GM18951 (cell line): ENCODE measurements at regions not wholly inside any gene's neighbourhood (a gene's known extent, or its start where the extent isn't known, plus 50 kb on each side); places are given as distances from the start of the nearest gene placed in this dataset.
"Not testable (repeated sequence)": the region's sequence is repeated elsewhere in the genome, so short reads cannot be mapped to it uniquely, and the experiment has no call there.

Experiments
- POLR2A ChIP-seq: IDR thresholded peaks from 4 replicates; pipeline ENCODE4 v1.6.1; 2011; ENCODE audit warnings: mild to moderate bottlenecking; ENCODE audit not compliant: insufficient read length, insufficient read depth; ENCODE audit errors: extremely low read depth
- in situ Hi-C: fragments of 300-500 bp; cut with MboI; formaldehyde crosslinking; loops from one replicate; pipeline ENCODE4 v1.12.0; 2022; ENCODE audit warnings: low sequenced_read_pairs, mixed read lengths, inconsistent platforms; ENCODE audit not compliant: unreplicated experiment

DNA sequence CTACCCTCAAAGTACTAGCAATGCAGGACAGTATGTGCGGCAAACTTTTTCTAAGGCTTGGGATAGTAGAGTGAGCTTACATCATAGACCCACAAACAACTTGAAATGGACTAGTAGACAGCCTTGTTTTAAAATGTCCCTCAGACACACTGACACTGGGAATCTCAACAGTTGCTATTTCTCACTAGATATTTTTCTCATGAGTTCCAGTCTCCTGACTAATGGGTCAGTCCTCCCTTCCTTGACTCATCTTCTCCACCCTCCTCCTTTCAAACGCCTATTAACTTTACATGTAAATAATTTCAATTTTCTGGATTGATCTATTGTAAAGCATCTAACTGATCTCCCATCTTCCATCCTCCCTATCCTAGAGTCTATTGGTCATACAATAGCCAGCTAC, 308.3 kb upstream of the PREP start:
- TF ChIP-seq POLR2A, result no peak
- in situ Hi-C loops, result no loop called here

DNA sequence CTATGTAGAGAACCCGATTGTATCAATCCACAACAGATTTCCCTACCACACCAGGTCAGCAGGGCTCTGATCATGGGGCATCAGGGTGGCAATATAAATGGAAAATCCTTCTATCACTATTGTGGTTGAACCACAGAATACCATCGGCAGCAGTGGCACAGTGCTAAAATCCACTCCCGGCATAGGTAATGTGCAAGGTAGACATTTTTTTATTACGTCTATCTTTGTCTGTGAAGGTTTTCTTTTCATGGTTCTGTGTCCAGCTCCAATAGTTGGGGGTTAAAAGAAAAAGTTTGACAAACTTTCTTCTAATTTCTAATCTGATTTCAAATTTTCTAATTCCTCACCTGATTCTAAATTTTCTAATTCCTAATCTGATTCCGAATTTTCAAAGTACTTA, 302.7 kb upstream of the PREP start:
- TF ChIP-seq POLR2A, result no peak
- in situ Hi-C loops, result no loop called here

DNA sequence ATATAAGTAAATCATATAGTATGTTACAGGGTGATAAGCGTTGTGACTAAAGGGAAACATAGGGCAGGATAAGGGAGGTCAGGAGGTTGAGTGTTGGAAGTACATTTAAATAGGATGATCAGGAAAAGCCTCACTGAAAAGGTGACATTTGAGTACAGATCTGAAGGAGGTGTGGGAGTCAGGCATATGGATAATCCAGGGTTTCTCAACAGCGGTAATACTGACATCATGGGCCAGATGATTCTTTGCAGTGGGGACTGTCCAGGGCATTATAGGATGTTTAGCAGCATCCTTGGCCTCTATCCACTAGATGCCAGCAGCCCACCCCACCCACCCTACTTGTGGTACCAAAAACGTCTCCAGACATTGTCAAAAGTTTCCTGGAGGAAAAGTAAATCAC, 292.6 kb upstream of the PREP start:
- no peak for TF ChIP-seq POLR2A
- in situ Hi-C loops, result no loop called here

DNA sequence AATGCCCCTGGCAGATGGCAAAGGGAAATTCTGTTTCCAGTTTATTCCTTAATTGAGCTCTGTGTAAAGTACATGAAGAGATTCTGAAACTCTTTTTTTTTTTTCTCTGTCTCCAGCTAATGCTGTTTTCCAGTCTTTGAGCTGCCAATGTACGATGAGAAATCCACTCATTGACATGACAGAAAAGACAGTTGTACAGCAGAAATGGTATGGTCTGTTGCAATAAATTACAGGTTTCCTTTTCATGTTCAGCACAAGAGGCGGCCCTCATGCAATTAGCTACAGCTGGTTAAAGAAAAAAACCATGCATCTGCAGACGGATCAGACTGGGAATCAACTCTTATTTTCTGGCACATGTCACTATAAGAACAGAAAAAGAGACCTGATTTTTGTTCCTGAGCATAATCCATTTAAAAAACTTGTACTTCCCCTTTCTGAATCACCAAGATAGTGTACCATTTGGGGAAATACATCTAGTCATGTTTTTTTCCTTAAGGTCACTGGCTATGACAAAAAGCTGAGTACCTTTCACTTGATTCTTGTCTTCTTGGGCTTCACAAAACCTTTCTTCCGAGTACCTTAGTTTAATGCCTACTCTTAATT, 289.8 kb upstream of the PREP start:
- in situ Hi-C loops, result no loop called here
- no peak for TF ChIP-seq POLR2A

DNA sequence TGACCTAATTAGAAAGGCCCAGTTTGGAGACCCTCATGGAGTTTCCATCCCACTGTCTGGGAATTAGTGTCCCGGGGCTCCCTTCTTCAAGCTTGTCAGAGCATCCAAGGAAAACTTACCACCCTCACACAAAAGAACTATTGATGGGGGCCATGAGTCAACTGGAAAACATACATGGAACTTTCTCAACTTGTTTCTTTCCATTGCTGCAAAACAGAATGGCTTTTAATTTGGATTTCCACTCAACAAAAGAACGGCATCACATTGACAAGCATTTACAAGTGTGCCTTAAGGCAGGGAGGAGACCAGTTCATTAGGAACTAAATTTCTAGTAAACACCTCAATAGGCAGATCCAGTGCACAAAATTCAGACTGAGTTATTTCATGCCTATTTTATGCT, 289.1 kb upstream of the PREP start:
- TF ChIP-seq POLR2A, result no peak
- in situ Hi-C loops, result no loop called here

DNA sequence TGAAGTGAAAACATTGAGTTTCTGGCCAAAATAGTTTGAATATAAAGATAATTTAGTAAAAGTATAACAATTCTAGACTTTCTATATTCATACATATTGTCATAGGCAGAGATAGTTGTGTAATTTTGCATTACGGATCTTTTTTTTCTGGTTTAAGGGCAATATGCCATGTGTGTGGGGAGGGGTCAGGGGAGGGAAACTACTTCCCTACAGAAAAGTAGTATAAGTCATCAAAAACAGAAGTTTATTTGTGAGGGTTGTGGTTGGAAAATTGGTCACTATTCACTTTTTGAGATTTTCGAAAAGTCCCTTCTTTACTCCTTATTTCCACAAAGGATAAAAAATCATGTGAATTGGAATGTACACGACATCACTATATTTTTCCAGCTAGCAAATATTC, 288.2 kb upstream of the PREP start:
- in situ Hi-C loops, result no loop called here
- TF ChIP-seq POLR2A, result no peak

DNA sequence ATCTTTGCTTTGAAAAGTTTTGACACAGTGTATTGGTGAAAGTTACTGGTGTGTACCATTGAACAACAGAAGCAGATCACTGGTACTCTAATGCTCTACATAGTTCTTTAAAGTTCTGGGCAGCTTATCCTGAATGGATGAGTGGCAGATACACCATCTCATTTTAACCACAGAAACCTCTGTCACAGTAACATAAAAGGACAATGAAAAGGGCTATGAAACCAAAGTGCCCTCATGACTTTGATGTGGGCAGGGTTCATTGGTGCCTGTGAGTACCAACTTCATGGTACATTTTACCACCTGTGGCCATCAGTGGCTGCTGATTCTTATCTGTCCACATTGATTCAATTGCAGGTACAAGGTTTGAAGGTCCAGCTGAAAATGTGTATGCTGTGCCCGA, 285.7 kb upstream of the PREP start:
- TF ChIP-seq POLR2A, result no peak
- in situ Hi-C loops, result no loop called here

DNA sequence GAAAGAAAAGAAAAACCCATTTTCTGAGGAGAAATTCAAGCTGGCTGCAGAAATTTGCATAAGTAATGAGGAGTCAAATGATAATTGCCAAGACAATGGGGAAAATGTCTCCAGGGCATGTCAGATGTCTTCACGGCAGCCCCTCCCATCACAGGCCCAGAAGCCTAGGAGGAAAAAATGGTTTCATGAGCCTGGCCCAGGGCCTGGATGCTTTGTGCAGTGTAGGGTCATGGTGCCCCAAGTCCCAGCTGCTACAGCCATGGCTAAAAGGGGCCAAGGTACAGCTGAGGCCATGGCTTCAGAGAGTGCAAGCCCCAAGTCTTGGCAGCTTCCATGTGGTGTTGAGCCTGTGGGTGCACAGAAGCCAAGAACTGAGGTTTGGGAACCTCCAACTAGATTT, 283.9 kb upstream of the PREP start:
- in situ Hi-C loops, result not testable (repeated sequence)

DNA sequence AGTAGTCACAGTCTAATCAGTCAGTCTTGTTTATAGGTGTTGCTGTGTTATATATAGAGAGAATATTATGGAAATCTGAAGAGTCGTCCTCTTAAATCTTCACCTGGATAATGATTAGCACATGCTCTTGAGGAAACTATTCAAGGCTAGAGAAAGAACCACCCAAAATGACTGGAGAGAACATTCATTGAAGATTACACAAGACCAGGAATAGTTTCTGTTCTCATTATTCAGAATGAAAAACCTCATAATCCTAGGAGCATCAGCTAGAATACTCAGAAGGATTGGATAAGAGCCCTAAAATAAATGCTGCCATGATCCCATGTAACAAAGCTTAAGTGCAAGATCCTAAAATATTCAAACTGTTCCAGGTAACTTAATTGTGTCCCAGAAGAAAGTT, 278.2 kb upstream of the PREP start:
- no peak for TF ChIP-seq POLR2A
- in situ Hi-C loops, result no loop called here

DNA sequence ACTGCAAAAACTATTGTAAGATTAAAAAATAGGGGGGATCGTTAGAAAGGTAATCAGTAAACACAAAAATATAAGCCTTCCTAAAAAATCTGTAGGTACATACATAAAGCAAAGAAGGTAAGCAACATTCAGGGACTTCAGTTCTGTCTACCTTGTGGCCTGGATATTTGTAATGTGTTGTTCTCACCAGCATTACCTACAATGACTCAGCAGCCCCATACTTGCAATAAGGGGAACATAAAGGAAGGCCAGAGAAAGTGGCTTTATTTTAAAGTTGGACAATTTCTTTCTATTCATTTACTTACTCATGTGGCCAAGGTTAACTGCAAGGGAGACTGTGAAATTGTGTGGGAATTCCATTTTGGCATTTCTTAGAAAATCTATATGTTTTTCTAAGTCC, 277.2 kb upstream of the PREP start:
- no peak for TF ChIP-seq POLR2A
- in situ Hi-C loops, result no loop called here

DNA sequence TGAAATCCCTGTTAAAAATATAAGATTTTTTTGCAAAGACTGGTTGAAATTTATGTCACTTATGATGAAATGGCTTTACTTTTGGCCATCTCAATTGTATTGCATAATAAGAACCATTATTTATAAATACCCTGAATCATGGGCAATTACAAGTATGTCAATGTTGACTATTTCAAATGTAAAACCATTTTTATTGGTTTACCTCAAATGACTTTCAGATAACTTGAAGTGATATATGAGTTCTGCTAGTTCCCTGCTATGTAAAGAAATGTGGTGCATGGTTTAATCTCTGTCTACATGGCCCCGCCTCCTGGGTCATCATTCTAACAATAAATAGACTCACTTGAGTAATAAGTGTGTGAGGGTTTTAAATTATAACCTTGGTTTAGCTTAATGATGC, 275.6 kb upstream of the PREP start:
- no peak for TF ChIP-seq POLR2A
- in situ Hi-C loops, result no loop called here

DNA sequence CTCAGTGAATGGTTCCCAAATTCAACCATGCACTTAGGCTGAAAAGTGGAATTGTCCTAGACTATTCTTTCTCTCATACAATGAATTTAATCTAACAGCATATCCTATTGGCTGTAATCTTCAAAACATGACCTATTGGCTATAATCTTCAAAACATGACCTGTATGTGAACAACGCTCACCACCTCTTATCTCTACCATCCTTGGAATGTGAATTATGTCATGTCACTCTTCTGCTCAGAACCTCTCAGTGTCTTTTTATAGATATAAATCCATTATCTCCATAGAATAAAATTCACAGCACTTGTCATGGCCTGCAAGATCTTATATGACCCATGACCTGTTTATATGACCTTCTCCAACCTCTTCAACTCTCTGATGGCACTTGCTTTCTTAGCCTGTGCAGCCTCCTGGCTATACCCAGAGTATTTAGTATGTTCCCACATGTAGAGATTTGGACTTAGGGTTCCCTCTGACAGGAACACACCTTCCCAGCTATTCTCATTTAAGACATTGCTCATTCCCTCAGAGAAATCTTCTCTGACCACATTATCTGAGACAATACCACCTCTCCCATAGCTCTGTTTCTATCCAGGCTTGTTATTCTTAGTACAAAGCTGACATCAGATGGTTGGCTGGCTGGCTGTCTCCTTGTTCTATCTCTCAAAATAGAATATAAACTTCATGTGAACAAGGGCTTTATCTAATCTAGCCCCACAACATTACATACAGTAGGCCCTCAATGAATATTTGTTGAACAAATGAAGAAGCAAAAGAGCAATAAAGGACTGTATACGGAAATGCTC, 275.0 kb upstream of the PREP start:
- no peak for TF ChIP-seq POLR2A
- in situ Hi-C loops, result no loop called here

DNA sequence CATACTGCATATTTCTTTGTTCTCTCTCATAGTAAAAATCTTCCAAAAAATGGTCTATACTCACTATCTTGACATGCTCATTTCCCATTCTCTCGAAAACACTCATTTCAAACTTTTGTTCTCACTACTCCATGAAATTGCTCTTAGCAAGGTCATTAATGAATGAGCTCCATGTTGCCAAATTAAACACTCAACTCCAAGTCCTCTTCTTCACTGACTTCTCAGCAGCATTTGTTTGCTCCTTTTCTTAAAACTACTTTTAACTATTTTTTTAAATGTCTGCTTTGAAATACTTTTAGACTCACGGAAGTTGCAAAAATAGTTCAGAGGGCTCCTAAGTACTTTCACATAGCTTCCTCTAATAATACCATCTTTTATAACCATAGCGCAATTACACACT, 274.0 kb upstream of the PREP start:
- in situ Hi-C loops, result no loop called here
- TF ChIP-seq POLR2A, result no peak

DNA sequence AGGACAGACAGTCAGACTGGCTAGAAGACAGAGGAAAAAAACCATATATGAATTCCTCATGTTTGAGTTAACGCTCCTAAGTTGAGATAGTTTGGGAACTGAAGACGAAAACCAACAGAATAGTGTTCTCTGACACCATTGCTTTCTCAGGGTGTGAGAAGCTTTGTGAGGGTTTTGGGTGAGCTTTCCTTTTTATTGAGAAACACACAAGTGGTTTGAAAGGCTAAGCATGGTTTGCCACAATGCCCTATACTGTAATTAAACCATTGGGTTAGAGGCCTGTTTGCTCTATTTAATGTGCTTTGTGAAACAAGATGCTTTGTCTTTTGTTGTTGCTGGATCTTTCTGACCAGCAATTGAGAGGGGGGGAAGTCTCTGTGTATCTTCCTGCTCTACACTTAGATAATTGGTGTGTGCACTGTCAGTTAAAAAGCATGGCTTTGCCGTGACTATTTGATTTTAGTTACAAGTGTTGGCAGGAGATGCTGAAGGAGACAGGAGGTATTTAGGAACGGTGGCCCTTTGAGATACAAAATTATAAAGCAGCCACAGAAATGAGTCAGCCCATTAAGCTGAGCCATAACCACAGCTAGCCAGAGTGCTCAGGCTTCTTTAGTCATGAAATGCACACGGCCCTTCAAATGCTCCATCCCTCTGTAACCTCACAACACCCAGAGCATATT, 273.0 kb upstream of the PREP start:
- no peak for TF ChIP-seq POLR2A
- in situ Hi-C loops, result no loop called here

DNA sequence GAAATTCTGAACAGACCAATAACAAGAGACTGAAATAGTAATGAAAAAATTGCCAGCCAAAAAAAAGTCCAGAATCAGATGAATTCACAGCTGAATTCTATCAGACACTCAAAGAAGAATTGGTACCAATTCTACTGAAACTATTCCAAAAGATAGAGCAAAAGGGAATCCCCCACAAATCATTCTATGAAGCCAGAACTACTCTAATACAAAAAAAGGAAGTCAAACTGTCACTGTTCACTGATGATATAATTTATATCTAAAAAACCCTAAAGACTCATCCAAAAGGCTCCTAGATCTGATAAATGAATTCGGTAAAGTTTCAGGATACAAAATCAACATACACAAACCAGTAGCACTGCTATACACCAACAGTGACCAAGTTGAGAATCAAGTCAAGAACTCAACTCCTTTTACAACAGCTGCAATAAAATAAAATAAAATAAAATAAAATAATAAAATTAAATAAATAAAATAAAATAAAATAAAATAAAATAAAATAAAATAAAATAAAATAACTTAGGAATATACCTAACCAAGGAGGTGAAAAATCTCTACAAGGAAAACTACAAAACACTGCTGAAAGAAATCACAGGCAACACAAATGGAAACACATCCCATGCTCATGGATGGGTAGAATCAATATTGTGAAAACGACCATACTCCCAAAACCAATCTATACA, 270.1 kb upstream of the PREP start:
- in situ Hi-C loops, result not testable (repeated sequence)
